SK-N-SH (cell line): ENCODE measurements at regions not wholly inside any gene's neighbourhood (a gene's known extent, or its start where the extent isn't known, plus 50 kb on each side); places are given as distances from the start of the nearest gene placed in this dataset.

Experiments used
- CTCF ChIA-PET: fragments of 300-600, 350-600 bp; formaldehyde crosslinking; extraction: SDS; loops from one replicate; lab custom pipeline; 2021; lab: Yijun Ruan, JAX
- POLR2A ChIA-PET: fragments of 350-600 bp; sonication (Branson Sonifier 250); formaldehyde crosslinking; extraction: SDS; loops from one replicate; lab custom pipeline; 2020; ENCODE audit warnings: antibody characterized with exemption, inconsistent platforms; lab: Yijun Ruan, JAX
- DNase-seq: peaks from one replicate; pipeline ENCODE4 v3.0.0; 2012
- H2AFZ ChIP-seq: fragments of 200-600 bp; sonication (generic); 2 replicates; pipeline ENCODE4 v1.8.1; 2016; ENCODE audit warnings: antibody characterized with exemption, mild to moderate bottlenecking, low read depth
- H3F3A ChIP-seq: fragments of 200-600 bp; sonication (generic); replicated peaks from 2 replicates; pipeline ENCODE3; 2016; ENCODE audit warnings: antibody characterized with exemption, mild to moderate bottlenecking; ENCODE audit not compliant: insufficient read depth
- H3K27ac ChIP-seq, 2 experiments: fragments of 200-500 bp in 1 of 2; fragments of 200-600 bp in 1 of 2; sonication (Bioruptor generic) in 1 of 2; sonication (generic), shearing (Covaris generic) in 1 of 2; 2 replicates each; pipeline versions ENCODE4 v1.5.1 to v1.6.1; 2014 to 2016; ENCODE audit warnings: low read depth in 2 of 2, inconsistent platforms in 1 of 2, low read length in 1 of 2, mild to moderate bottlenecking in 1 of 2, mixed read lengths in 1 of 2
- H3K27me3 ChIP-seq: fragments of 200-600 bp; sonication (generic), shearing (Covaris generic); 2 replicates; pipeline ENCODE4 v1.6.1; 2016; ENCODE audit warnings: mixed run types; ENCODE audit not compliant: insufficient read depth
- H3K36me3 ChIP-seq, 2 experiments: fragments of 200-500 bp in 1 of 2; fragments of 200-600 bp in 1 of 2; sonication (Bioruptor generic) in 1 of 2; sonication (generic) in 1 of 2; replicated peaks in 1 of 2; 2 replicates each; pipeline versions ENCODE3 to v1.5.1; 2014 to 2016; ENCODE audit warnings: low read length in 1 of 2, mild to moderate bottlenecking in 1 of 2; ENCODE audit not compliant: insufficient read depth in 2 of 2, control insufficient read depth in 1 of 2
- H3K4me1 ChIP-seq, 2 experiments: fragments of 200-500 bp in 1 of 2; fragments of 200-600 bp in 1 of 2; sonication (Bioruptor generic) in 1 of 2; sonication (generic), shearing (Covaris generic) in 1 of 2; 2 replicates each; pipeline versions ENCODE4 v1.5.1 to v1.6.1; 2014 to 2016; ENCODE audit warnings: low read depth in 1 of 2, low read length in 1 of 2, mixed run types in 1 of 2; ENCODE audit not compliant: insufficient read depth in 2 of 2, control insufficient read depth in 1 of 2
- H3K4me2 ChIP-seq: fragments of 200-600 bp; sonication (generic), shearing (Covaris generic); 2 replicates; pipeline ENCODE4 v1.6.1; 2017; ENCODE audit warnings: mixed run types
- H3K4me3 ChIP-seq, 2 experiments: fragments of 200-500 bp in 1 of 2; fragments of 200-600 bp in 1 of 2; sonication (Bioruptor generic) in 1 of 2; sonication (generic), shearing (Covaris generic) in 1 of 2; 2 replicates each; pipeline versions ENCODE4 v1.5.1 to v1.8.1; 2014 to 2016; ENCODE audit warnings: low read depth in 2 of 2, inconsistent platforms in 1 of 2, low read length in 1 of 2, mild to moderate bottlenecking in 1 of 2, mixed read lengths in 1 of 2, moderate library complexity in 1 of 2
- H3K79me2 ChIP-seq: fragments of 200-600 bp; sonication (generic); 2 replicates; pipeline ENCODE4 v1.8.1; 2017; ENCODE audit warnings: mild to moderate bottlenecking; ENCODE audit not compliant: insufficient read depth
- H3K9ac ChIP-seq: fragments of 200-600 bp; sonication (generic); 2 replicates; pipeline ENCODE4 v1.6.1; 2017; ENCODE audit warnings: mixed run types
- H3K9me2 ChIP-seq: fragments of 200-600 bp; sonication (generic); 2 replicates; pipeline ENCODE4 v1.6.1; 2017; ENCODE audit warnings: mixed run types
- H3K9me3 ChIP-seq: fragments of 200-600 bp; sonication (generic); 2 replicates; pipeline ENCODE4 v1.6.1; 2017; ENCODE audit warnings: mixed run types, mild to moderate bottlenecking, moderate library complexity
- H4K20me1 ChIP-seq: fragments of 200-600 bp; sonication (generic); 2 replicates; pipeline ENCODE4 v1.6.1; 2017; ENCODE audit warnings: mild to moderate bottlenecking, mixed run types; ENCODE audit not compliant: insufficient read depth
- CHD2 ChIP-seq: fragments of 150-350 bp; IDR thresholded peaks from 2 replicates; pipeline ENCODE4 v1.6.1; 2018; ENCODE audit warnings: low read length; ENCODE audit not compliant: partially characterized antibody
- EP300 ChIP-seq, 2 experiments: IDR thresholded peaks; 2 replicates each; pipeline versions ENCODE4 v1.4.0 to v1.6.1; 2012; ENCODE audit warnings: borderline replicate concordance in 1 of 2, low read depth in 1 of 2, low read length in 1 of 2
- EZH2phosphoT487 ChIP-seq: fragments of 200-600 bp; sonication (generic); IDR thresholded peaks from 2 replicates; pipeline ENCODE4 v1.6.1; 2017; ENCODE audit warnings: low read depth, mixed run types, mild to moderate bottlenecking, antibody characterized with exemption, moderate library complexity, borderline replicate concordance
- FOXJ3 ChIP-seq: sonication (generic); formaldehyde crosslinking; IDR thresholded peaks from 2 replicates; pipeline ENCODE4 v1.5.1; 2020; ENCODE audit warnings: mild to moderate bottlenecking, missing genetic modification reagents
- FOXM1 ChIP-seq: IDR thresholded peaks from 2 replicates; pipeline ENCODE4 v1.4.0; 2012; ENCODE audit warnings: low read depth, mild to moderate bottlenecking
- GABPA ChIP-seq: IDR thresholded peaks from 2 replicates; pipeline ENCODE4 v1.4.0; 2012; ENCODE audit warnings: low read depth, mild to moderate bottlenecking
- IRF3 ChIP-seq: fragments of 150-350 bp; IDR thresholded peaks from 2 replicates; pipeline ENCODE4 v1.6.1; 2016; ENCODE audit warnings: mild to moderate bottlenecking, low read depth, low read length
- MEF2A ChIP-seq: IDR thresholded peaks from 2 replicates; pipeline ENCODE4 v1.4.0; 2012; ENCODE audit warnings: low read depth, borderline replicate concordance
- MXI1 ChIP-seq: IDR thresholded peaks from 2 replicates; pipeline ENCODE4 v1.6.1; 2012; ENCODE audit warnings: mild to moderate bottlenecking, low read depth, low read length, improper control_type of control experiment
- RAD21 ChIP-seq: IDR thresholded peaks from 2 replicates; pipeline ENCODE4 v1.6.1; 2012; ENCODE audit warnings: mild to moderate bottlenecking, low read length
- RCOR1 ChIP-seq: fragments of 150-350 bp; IDR thresholded peaks from 2 replicates; pipeline ENCODE4 v1.6.1; 2017; ENCODE audit warnings: antibody characterized with exemption, low read length
- SMC3 ChIP-seq: IDR thresholded peaks from 2 replicates; pipeline ENCODE4 v1.6.1; 2012; ENCODE audit warnings: low read depth, low read length, improper control_type of control experiment
- TCF12 ChIP-seq: IDR thresholded peaks from 2 replicates; pipeline ENCODE4 v1.4.0; 2012
- WGBS: methylation state at CpG from one replicate; pipeline ENCODE4 v1.1.6; 2017; ENCODE audit warnings: low lambda C conversion rate; 5-methylcytosine and 5-hydroxymethylcytosine counted together

GRCh38 chr10:42962110-42962901 is 114.6 kb upstream of the RET start:
- peak; percentile 28 for TF ChIP-seq CHD2
- TF ChIP-seq EZH2phosphoT487, result no peak
- no peak for TF ChIP-seq TCF12
- peak in 1 of 2 experiments; percentile 63; a peak in 2 of 4 replicates for TF ChIP-seq EP300 (IDR thresholded peaks at IDR 0.05; ENCODE audit: borderline replicate concordance in 1 of 2, low read depth in 1 of 2, low read length in 1 of 2)
- peak; percentile 10; the same call in 1 of the 2 replicates for TF ChIP-seq RAD21
- peak; percentile 72 for TF ChIP-seq MXI1
- H3K4me2 ChIP-seq, result no peak overlapping the region
- no peaks in the 10 kb centered on the region for H3K36me3 ChIP-seq
- H3K9me3 ChIP-seq, result no peaks in the 10 kb centered on the region
- no peak overlapping the region for H3K9ac ChIP-seq
- ChIA-PET CTCF (interaction anchor here (0.9 to 1.7 kb wide), 2 partner anchors 13 to 116 kb away, joined by 3 to 7 read pairs; no protein-coding TSS in a partner anchor), POLR2A (interaction anchor here (0.9 to 2.3 kb wide), 4 partner anchors 8 to 116 kb away, joined by 3 to 15 read pairs (median 3); no protein-coding TSS in a partner anchor)
- no peaks in the 10 kb centered on the region for H3K79me2 ChIP-seq
- DNase-seq, result peak; percentile 74
- no peak overlapping the region for H2AFZ ChIP-seq
- no peak overlapping the region for H3K4me3 ChIP-seq
- peaks cover 0 to 43% of the 10 kb centered on the region in 2 experiments; a peak in 2 of 4 replicates for H3K4me1 ChIP-seq
- H3K27me3 ChIP-seq, result no peaks in the 10 kb centered on the region
- H3F3A ChIP-seq, result no peaks in the 10 kb centered on the region
- WGBS, result 71% methylated on average over 9 of the region's 16 CpGs
- H3K27ac ChIP-seq, result peak overlapping the region in 1 of 2 experiments; percentile 93; a peak in 2 of 4 replicates
- no peaks in the 10 kb centered on the region for H3K9me2 ChIP-seq
- H4K20me1 ChIP-seq, result no peaks in the 10 kb centered on the region

- no peak overlapping the region for H3K4me2 ChIP-seq
Observed at GRCh38 chr10:42962902-42963231, 114.0 kb upstream of the RET start.

More at GRCh38 chr10:42962902-42963231, 114.0 kb upstream of the RET start:
- no peaks in the 10 kb centered on the region for H3K27me3 ChIP-seq
- CTCF ChIA-PET, result interaction anchor here (0.9 kb wide), 1 partner anchor 115 kb away, joined by 3 read pairs; no protein-coding TSS in a partner anchor
- no peak overlapping the region for H2AFZ ChIP-seq
- H3F3A ChIP-seq, result no peaks in the 10 kb centered on the region
- H4K20me1 ChIP-seq, result no peaks in the 10 kb centered on the region
- H3K79me2 ChIP-seq, result no peaks in the 10 kb centered on the region
- H3K27ac ChIP-seq, result peak overlapping the region in 1 of 2 experiments; percentile 93; a peak in 2 of 4 replicates
- H3K4me3 ChIP-seq, result no peak overlapping the region
- no peaks in the 10 kb centered on the region for H3K9me3 ChIP-seq
- WGBS, result 81% methylated on average over 5 of the region's 5 CpGs
- TF ChIP-seq FOXM1, result no peak
- TF ChIP-seq FOXJ3, result no peak
- no peak for TF ChIP-seq RCOR1
- TF ChIP-seq SMC3, result no peak
- TF ChIP-seq IRF3, result no peak
- no peak for TF ChIP-seq GABPA
- no peak for TF ChIP-seq MEF2A
- peaks cover 0 to 42% of the 10 kb centered on the region in 2 experiments; a peak in 2 of 4 replicates for H3K4me1 ChIP-seq
- H3K9me2 ChIP-seq, result no peaks in the 10 kb centered on the region
- DNase-seq, result no peak
- no peaks in the 10 kb centered on the region for H3K36me3 ChIP-seq
- POLR2A ChIA-PET, result interaction anchor here (1.0 to 2.3 kb wide), 2 partner anchors 8 to 113 kb away, joined by 3 to 15 read pairs; no protein-coding TSS in a partner anchor
- H3K9ac ChIP-seq, result no peak overlapping the region
